ENCODE measurements at regions not wholly inside any gene's neighbourhood (a gene's known extent, or its start where the extent isn't known, plus 50 kb on each side); places are given as distances from the start of the nearest gene placed in this dataset.

GRCh38 chr13:86960876-86961275 lies 710.3 kb upstream of the SLITRK5 start:
- H3K4ac ChIP-seq (ENCODE audit: low read depth, low read length): no peak overlapping the region
- no peak overlapping the region for H3K18ac ChIP-seq (ENCODE audit: insufficient read length, low read depth, low read length)
- H3K27ac ChIP-seq (ENCODE audit: insufficient read length, low read depth, low read length): no peak overlapping the region
- H2BK12ac ChIP-seq (ENCODE audit: insufficient read length, low read depth, low read length): no peak overlapping the region
- H3K4me1 ChIP-seq (ENCODE audit: insufficient read depth, low read length): no peaks in the 10 kb centered on the region
- no peaks in the 10 kb centered on the region for H3K79me1 ChIP-seq (ENCODE audit: insufficient read depth, low read depth, low read length, poor library complexity, severe bottlenecking)
- H2BK20ac ChIP-seq (ENCODE audit: low read depth, low read length, poor library complexity, severe bottlenecking): no peak overlapping the region
- no peak overlapping the region for H2BK5ac ChIP-seq (ENCODE audit: insufficient read length, low read length)
- Mint-ChIP-seq H3K27me3 (ENCODE audit: low read depth) (peaks cover 1% of the 10 kb centered on the region; the same call in 1 of the 2 replicates), H3K4me3 (no peak overlapping the region), H3K36me3 (ENCODE audit: insufficient read depth in 1 of 3, low read depth in 3 of 3) (peaks cover 0 to 2% (median 0%) of the 10 kb centered on the region in 3 experiments; a peak in 2 of 7 replicates), H3K27ac (no peak overlapping the region), H3K9me3 (peaks cover 0 to 3% of the 10 kb centered on the region in 2 experiments; a peak in 1 of 5 replicates), H3K4me1 (no peaks in the 10 kb centered on the region)
- DNase-seq: no peak
- H3K9me3 ChIP-seq (ENCODE audit: control insufficient read depth, low read depth, low read length): no peaks in the 10 kb centered on the region
- no peak overlapping the region for H3K23ac ChIP-seq (ENCODE audit: insufficient read length, low read depth, low read length)
- H3K4me2 ChIP-seq (ENCODE audit: insufficient read depth, insufficient read length, low read length): no peak overlapping the region
- H2AK5ac ChIP-seq (ENCODE audit: insufficient read length, low read length): no peak overlapping the region
- H3K79me2 ChIP-seq (ENCODE audit: insufficient read depth, low read length): no peaks in the 10 kb centered on the region
- no peak overlapping the region for H2AFZ ChIP-seq (ENCODE audit: low read length)
- H4K91ac ChIP-seq (ENCODE audit: insufficient read length, low read depth, low read length): no peak overlapping the region
- no peak overlapping the region for H4K8ac ChIP-seq (replicated peaks; ENCODE audit: insufficient read length, low read depth, low read length)
- H2BK15ac ChIP-seq (ENCODE audit: low read depth, low read length): no peak overlapping the region
- H4K20me1 ChIP-seq (ENCODE audit: control insufficient read depth, insufficient read depth, insufficient read length): no peaks in the 10 kb centered on the region
- H3K56ac ChIP-seq (ENCODE audit: insufficient read length, low read depth, low read length): no peak overlapping the region
- TF ChIP-seq CTCF (conservative IDR thresholded peaks at IDR 0.05): no peak
- H3K23me2 ChIP-seq (ENCODE audit: insufficient read length, low read depth, low read length, poor library complexity, severe bottlenecking): no peaks in the 10 kb centered on the region
- no peak overlapping the region for H4K5ac ChIP-seq (ENCODE audit: insufficient read length, low read depth, low read length)
- no peaks in the 10 kb centered on the region for H3K27me3 ChIP-seq (ENCODE audit: insufficient read depth, low read length)
- no peak overlapping the region for H3T11ph ChIP-seq (ENCODE audit: low read length)
- no peak overlapping the region for H3K14ac ChIP-seq (ENCODE audit: insufficient read depth, low read length)
- no peak overlapping the region for H3K9ac ChIP-seq (ENCODE audit: extremely low read depth, insufficient read length, low read length)
- no peak overlapping the region for H2BK120ac ChIP-seq (ENCODE audit: low read depth, low read length, poor library complexity, severe bottlenecking)

Measured in H9 (cell line).